OCI-LY3 (cell line): ENCODE measurements at regions not wholly inside any gene's neighbourhood (a gene's known extent, or its start where the extent isn't known, plus 50 kb on each side); places are given as distances from the start of the nearest gene placed in this dataset.

Experiments used
- CTCF ChIP-seq: fragments of 200-600, 300-600 bp; sonication (generic); IDR thresholded peaks from 2 replicates; pipeline ENCODE4 v1.5.1; 2014; ENCODE audit warnings: antibody characterized with exemption, low read length, low read depth
- EZH2phosphoT487 ChIP-seq: fragments of 200-600 bp; shearing (Covaris generic); IDR thresholded peaks from 2 replicates; pipeline ENCODE4 v1.6.1; 2018; ENCODE audit warnings: antibody characterized with exemption, mixed run types, low read depth

DNA sequence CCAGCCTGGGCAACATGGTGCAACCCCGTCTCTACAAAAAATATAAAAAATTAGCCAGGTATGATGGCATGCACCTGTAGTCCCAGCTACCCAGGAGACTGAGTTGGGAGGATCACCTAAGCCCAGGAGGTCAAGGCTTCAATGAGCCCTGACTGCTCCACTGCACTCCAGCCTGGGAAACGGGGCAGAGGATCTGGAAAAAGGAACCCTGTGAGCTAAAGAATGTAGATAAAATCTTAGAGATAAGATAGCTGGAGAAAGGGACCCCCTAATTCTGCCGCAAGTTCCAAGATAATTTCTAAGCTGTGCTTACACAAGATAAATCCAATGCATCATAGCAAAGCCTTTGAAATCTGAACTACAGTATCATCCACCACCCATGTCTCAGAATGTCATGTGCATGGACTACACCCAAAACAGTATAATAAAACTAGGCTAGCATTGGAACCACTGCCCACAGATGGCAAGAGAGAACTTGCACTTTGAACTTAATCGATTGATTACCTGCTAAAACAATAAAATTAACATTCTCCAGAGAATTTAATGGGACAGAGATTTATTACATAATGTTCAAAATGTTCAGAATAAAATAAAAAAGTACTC is 99.9 kb downstream of the TRIM42 start:
- TF ChIP-seq CTCF: no peak
- no peak for TF ChIP-seq EZH2phosphoT487
